HUES64 (cell line): ENCODE measurements at regions not wholly inside any gene's neighbourhood (a gene's known extent, or its start where the extent isn't known, plus 50 kb on each side); places are given as distances from the start of the nearest gene placed in this dataset.
A peak's percentile ranks its signal among the peaks of the same experiment; 100 is the strongest.
"Not testable (repeated sequence)": the region's sequence is repeated elsewhere in the genome, so short reads cannot be mapped to it uniquely, and the experiment has no call there.

Experiments
- H3K27ac ChIP-seq: 2 replicates; pipeline ENCODE4 v1.7.0; 2013; ENCODE audit warnings: low read depth, low read length, inconsistent platforms
- H3K27me3 ChIP-seq: 2 replicates; pipeline ENCODE4 v1.6.1; 2013; ENCODE audit warnings: mild to moderate bottlenecking, low read length; ENCODE audit not compliant: insufficient read depth
- H3K36me3 ChIP-seq: 2 replicates; pipeline ENCODE4 v1.6.1; 2013; ENCODE audit warnings: mild to moderate bottlenecking, low read length; ENCODE audit not compliant: insufficient read depth
- H3K4me1 ChIP-seq: 2 replicates; pipeline ENCODE4 v1.6.1; 2013; ENCODE audit warnings: mild to moderate bottlenecking, low read length, moderate library complexity; ENCODE audit not compliant: insufficient read depth
- H3K4me3 ChIP-seq: 2 replicates; pipeline ENCODE4 v1.5.1; 2013; ENCODE audit warnings: mild to moderate bottlenecking, low read length, moderate library complexity
- H3K9ac ChIP-seq: 2 replicates; pipeline ENCODE4 v1.6.1; 2013; ENCODE audit warnings: mild to moderate bottlenecking, low read depth, low read length
- H3K9me3 ChIP-seq: 2 replicates; pipeline ENCODE4 v1.6.1; 2013; ENCODE audit warnings: low read depth, low read length; ENCODE audit not compliant: insufficient read depth
- WGBS: fragments of 150-250, 120-280 bp; methylation state at CpG from one replicate; pipeline ENCODE4 v1.1.7; 2013; ENCODE audit warnings: missing lambda C conversion rate; 5-methylcytosine and 5-hydroxymethylcytosine counted together

- Histone ChIP-seq H3K4me3 (no peak overlapping the region), H3K36me3 (no peaks in the 10 kb centered on the region), H3K9ac (no peak overlapping the region), H3K27me3 (no peaks in the 10 kb centered on the region), H3K9me3 (no peaks in the 10 kb centered on the region), H3K27ac (no peak overlapping the region), H3K4me1 (peaks cover 10% of the 10 kb centered on the region)
These were observed 183.4 kb upstream of the MAGI2 start for GRCh38 chr7:79636849-79637248.

GRCh38 chr7:79625921-79626320 lies 172.5 kb upstream of the MAGI2 start:
- not testable (repeated sequence) for H3K9ac ChIP-seq, H3K27ac ChIP-seq, H3K36me3 ChIP-seq, H3K4me3 ChIP-seq, H3K27me3 ChIP-seq, H3K4me1 ChIP-seq, H3K9me3 ChIP-seq

DNA sequence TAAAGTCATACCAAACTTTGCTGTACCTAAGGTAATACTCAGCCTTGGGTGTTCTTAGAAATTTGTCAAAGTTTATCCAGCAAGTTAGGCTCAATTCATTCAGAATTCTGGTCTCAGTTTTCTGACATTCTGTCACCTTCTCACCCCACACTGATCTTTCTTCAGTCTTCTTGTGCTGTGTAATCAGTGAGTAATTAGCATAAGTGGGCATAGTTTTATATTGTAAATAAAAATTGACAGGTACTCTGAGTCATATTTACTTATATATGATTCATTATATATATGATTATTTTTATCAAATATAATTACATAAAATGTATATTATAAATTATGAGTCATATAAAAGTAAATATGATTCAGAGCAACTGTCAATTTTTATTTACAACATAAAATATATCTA lies 170.9 kb upstream of the MAGI2 start:
- Histone ChIP-seq H3K9me3 (no peaks in the 10 kb centered on the region), H3K9ac (no peak overlapping the region), H3K4me3 (no peak overlapping the region), H3K27me3 (no peaks in the 10 kb centered on the region), H3K27ac (no peak overlapping the region), H3K4me1 (no peaks in the 10 kb centered on the region), H3K36me3 (no peaks in the 10 kb centered on the region)

GRCh38 chr7:79622781-79623180 lies 169.3 kb upstream of the MAGI2 start:
- no peak overlapping the region for H3K9ac ChIP-seq
- WGBS, result 94% methylated on average over 1 of the region's 1 CpG
- no peak overlapping the region for H3K27ac ChIP-seq
- no peaks in the 10 kb centered on the region for H3K27me3 ChIP-seq
- H3K36me3 ChIP-seq, result no peaks in the 10 kb centered on the region
- H3K4me3 ChIP-seq, result no peak overlapping the region
- H3K9me3 ChIP-seq, result no peaks in the 10 kb centered on the region
- H3K4me1 ChIP-seq, result no peaks in the 10 kb centered on the region

- H3K27ac ChIP-seq, result no peak overlapping the region
- H3K36me3 ChIP-seq, result no peaks in the 10 kb centered on the region
- no peaks in the 10 kb centered on the region for H3K27me3 ChIP-seq
- 59% methylated on average over 1 of the region's 1 CpG for WGBS
- H3K4me3 ChIP-seq, result no peak overlapping the region
- peaks cover 6% of the 10 kb centered on the region; the same call in 1 of the 2 replicates for H3K4me1 ChIP-seq
- no peak overlapping the region for H3K9ac ChIP-seq
- H3K9me3 ChIP-seq, result no peaks in the 10 kb centered on the region
These were observed 166.8 kb upstream of the MAGI2 start for GRCh38 chr7:79620291-79620690.

DNA sequence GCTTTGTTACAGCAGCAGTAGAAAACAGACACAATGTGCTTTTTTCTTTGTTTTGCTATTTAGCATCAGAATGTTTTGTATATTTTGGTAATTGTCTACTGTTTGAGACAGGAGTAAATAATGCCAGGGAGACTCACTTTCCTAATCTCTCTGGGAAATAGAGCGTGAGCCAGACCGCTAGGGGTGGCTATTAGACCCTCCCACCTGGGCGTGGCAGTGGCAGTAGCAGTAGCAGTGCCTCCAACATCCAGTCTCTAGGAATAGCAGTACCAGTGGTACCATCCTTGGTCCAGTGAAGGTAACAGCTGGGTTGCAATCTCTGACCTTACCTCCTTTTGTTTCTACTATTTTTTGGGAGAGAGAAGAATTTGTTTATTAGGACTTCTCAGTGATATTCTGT lies 165.7 kb upstream of the MAGI2 start:
- peaks cover 16% of the 10 kb centered on the region; the same call in 1 of the 2 replicates for H3K4me1 ChIP-seq
- no peak overlapping the region for H3K27ac ChIP-seq
- no peaks in the 10 kb centered on the region for H3K27me3 ChIP-seq
- H3K36me3 ChIP-seq, result no peaks in the 10 kb centered on the region
- no peak overlapping the region for H3K9ac ChIP-seq
- no peaks in the 10 kb centered on the region for H3K9me3 ChIP-seq
- H3K4me3 ChIP-seq, result no peak overlapping the region
- 86% methylated on average over 3 of the region's 3 CpGs for WGBS

GRCh38 chr7:79615871-79616640 lies 162.6 kb upstream of the MAGI2 start:
- Histone ChIP-seq H3K9ac (no peak overlapping the region), H3K27me3 (no peaks in the 10 kb centered on the region), H3K4me3 (no peak overlapping the region), H3K9me3 (no peaks in the 10 kb centered on the region), H3K36me3 (no peaks in the 10 kb centered on the region), H3K27ac (no peak overlapping the region), H3K4me1 (peaks cover 16% of the 10 kb centered on the region; the same call in 1 of the 2 replicates)
- WGBS, result 93% methylated on average over 10 of the region's 10 CpGs

DNA sequence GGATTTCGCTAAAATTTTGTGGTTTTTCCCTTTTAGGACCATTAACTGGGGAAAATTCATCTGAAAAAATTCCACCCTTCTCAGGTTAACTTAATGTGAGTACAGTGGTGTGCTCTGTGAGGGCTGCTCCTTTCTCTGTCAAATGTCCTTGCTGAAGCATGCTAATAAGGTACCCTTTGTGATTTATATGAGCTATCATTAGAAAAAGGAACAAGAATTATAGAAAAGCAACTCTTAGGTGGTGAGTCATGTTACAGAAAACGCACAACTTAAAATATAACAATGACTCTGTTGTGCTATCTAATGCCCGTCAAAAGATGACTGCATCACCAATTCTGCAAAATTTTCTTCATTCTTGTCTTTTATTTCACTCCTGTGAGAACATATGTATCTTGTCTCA lies 162.0 kb upstream of the MAGI2 start:
- peak overlapping the region; percentile 46; the same call in 1 of the 2 replicates for H3K27ac ChIP-seq
- no peaks in the 10 kb centered on the region for H3K36me3 ChIP-seq
- H3K9ac ChIP-seq, result no peak overlapping the region
- WGBS, result 85% methylated on average over 3 of the region's 3 CpGs
- no peak overlapping the region for H3K4me3 ChIP-seq
- H3K27me3 ChIP-seq, result no peaks in the 10 kb centered on the region
- H3K4me1 ChIP-seq, result peaks cover 16% of the 10 kb centered on the region; the same call in 1 of the 2 replicates
- H3K9me3 ChIP-seq, result no peaks in the 10 kb centered on the region

GRCh38 chr7:79612903-79613302 lies 159.4 kb upstream of the MAGI2 start:
- Histone ChIP-seq H3K27ac (no peak overlapping the region), H3K36me3 (no peaks in the 10 kb centered on the region), H3K4me3 (no peak overlapping the region), H3K9me3 (no peaks in the 10 kb centered on the region), H3K27me3 (no peaks in the 10 kb centered on the region), H3K4me1 (peaks cover 16% of the 10 kb centered on the region; the same call in 1 of the 2 replicates), H3K9ac (no peak overlapping the region)
- 93% methylated on average over 2 of the region's 3 CpGs for WGBS

DNA sequence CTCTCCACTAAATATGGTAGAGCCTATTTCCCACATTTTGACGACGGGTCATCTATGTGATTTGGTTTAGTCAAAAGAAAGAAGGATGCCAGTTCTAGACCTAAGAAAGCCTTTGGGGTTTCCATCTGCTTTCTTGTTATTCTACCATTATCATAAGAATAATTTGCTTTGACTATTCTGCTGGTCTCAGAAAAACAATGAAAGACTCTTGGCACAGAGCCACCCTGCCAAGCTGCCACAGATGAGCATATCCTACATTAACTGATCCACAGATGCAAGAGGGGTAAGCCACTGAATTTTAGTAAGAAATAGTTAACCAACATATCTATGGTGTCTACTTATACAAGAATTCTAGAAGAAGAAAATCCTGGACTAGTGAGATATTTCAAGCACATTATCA lies 158.6 kb upstream of the MAGI2 start:
- Histone ChIP-seq H3K4me3 (no peak overlapping the region), H3K27me3 (no peaks in the 10 kb centered on the region), H3K9ac (no peak overlapping the region), H3K27ac (no peak overlapping the region), H3K9me3 (no peaks in the 10 kb centered on the region), H3K4me1 (peaks cover 16% of the 10 kb centered on the region; the same call in 1 of the 2 replicates), H3K36me3 (no peaks in the 10 kb centered on the region)
- 100% methylated on average over 2 of the region's 2 CpGs for WGBS

DNA sequence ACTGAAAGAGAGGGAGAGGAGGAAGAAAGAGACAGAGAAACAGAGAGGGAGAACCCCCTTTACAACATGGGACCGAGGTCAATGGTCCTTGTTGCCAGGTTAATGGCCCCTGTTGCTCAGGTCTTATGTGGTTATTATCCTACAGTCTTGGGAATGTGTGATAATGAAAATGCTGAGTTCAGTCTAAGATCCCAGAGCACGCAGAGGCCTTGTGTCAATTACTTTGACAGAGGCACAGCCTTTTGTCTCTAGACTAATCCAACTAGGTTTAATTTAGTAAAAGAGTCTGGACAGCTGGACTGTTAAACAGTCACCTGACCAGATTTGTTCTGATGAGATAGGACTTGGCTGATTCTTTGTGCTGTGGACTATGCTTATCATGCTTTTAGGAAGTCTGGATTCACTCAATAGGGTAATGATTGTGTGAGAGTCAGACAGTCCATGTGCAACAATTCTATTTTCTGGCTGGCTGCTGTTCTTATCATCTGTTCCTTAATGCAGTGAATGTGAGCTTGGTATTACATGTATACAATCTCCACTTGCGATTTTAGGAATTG lies 157.4 kb upstream of the MAGI2 start:
- Histone ChIP-seq H3K4me3 (no peak overlapping the region), H3K4me1 (peaks cover 15% of the 10 kb centered on the region; the same call in 1 of the 2 replicates), H3K9me3 (no peaks in the 10 kb centered on the region), H3K27me3 (no peaks in the 10 kb centered on the region), H3K9ac (no peak overlapping the region), H3K27ac (no peak overlapping the region), H3K36me3 (no peaks in the 10 kb centered on the region)
- WGBS, result 88% methylated on average over 3 of the region's 3 CpGs
